K562 (cell line): ENCODE measurements at regions not wholly inside any gene's neighbourhood (a gene's known extent, or its start where the extent isn't known, plus 50 kb on each side); places are given as distances from the start of the nearest gene placed in this dataset.

Experiments
- ATAC-seq: fragments of 200-7000 bp; cut with Tn5 transposase; 3 replicates; pipeline ENCODE4 v1.9.1; 2020; ENCODE audit warnings: moderate library complexity
- BruUV-seq: library from RNA; stranded (reverse); fragments of 400-500 nt; replicated peaks from 2 replicates; lab custom pipeline; 2021; lab: Mats Ljungman, UMichigan
- CTCF ChIA-PET: fragments of 300-600 bp; formaldehyde crosslinking; extraction: SDS; loops from one replicate; lab custom pipeline; 2021; ENCODE audit warnings: low intra/inter-chr PET ratio; lab: Yijun Ruan, JAX
- POLR2A ChIA-PET: fragments of 300-600, 350-650 bp; sonication (Branson Sonifier 250); formaldehyde crosslinking; extraction: SDS; loops from one replicate; lab custom pipeline; 2021; ENCODE audit warnings: antibody characterized with exemption, inconsistent platforms; lab: Yijun Ruan, JAX
- DNase-seq, 4 experiments: peaks; one replicate each; pipeline versions ENCODE4 v3.0.0 to v3.0.0-alpha.2; 2011 to 2018; ENCODE audit warnings: low spot score in 3 of 4, mixed read lengths in 3 of 4; ENCODE audit errors: extremely low read depth in 1 of 4
- FAIRE-seq: peaks from 2 replicates; lab custom pipeline; 2011; peaks lifted over from hg19 to GRCh38; lab: Jason Lieb, UNC
- H2AFZ ChIP-seq: 2 replicates; pipeline ENCODE4 v1.6.0; 2011; ENCODE audit warnings: low read depth, low read length, control low read depth, inconsistent platforms
- H3K27ac ChIP-seq: fragments of 200-600 bp; 3 replicates; pipeline ENCODE4 v1.8.0; 2011; ENCODE audit warnings: low read depth, mild to moderate bottlenecking, control low read depth, inconsistent platforms, low read length, moderate library complexity, mixed read lengths; ENCODE audit errors: extremely low read depth
- H3K27me3 ChIP-seq, 2 experiments: fragments of 300-600 bp in 1 of 2; 2 replicates in 1 of 2; 3 replicates in 1 of 2; pipeline versions ENCODE4 v1.6.0 to v1.8.0; 2011; ENCODE audit warnings: inconsistent platforms in 2 of 2, low read length in 2 of 2, mild to moderate bottlenecking in 1 of 2, mixed read lengths in 1 of 2, moderate library complexity in 1 of 2; ENCODE audit not compliant: control insufficient read depth in 2 of 2, insufficient read depth in 2 of 2
- H3K36me3 ChIP-seq: fragments of 300-600 bp; 3 replicates; pipeline ENCODE4 v1.8.0; 2011; ENCODE audit warnings: mild to moderate bottlenecking, low read length, inconsistent platforms; ENCODE audit not compliant: control insufficient read depth, insufficient read depth
- H3K4me1 ChIP-seq, 2 experiments: fragments of 200-600 bp in 1 of 2; replicated peaks in 1 of 2; 2 replicates in 1 of 2; 3 replicates in 1 of 2; pipeline versions ENCODE4 v1.5.1 to v1.8.0; 2011; ENCODE audit warnings: inconsistent platforms in 2 of 2, low read length in 2 of 2, mild to moderate bottlenecking in 1 of 2, mixed read lengths in 1 of 2, moderate library complexity in 1 of 2; ENCODE audit not compliant: control insufficient read depth in 2 of 2, insufficient read depth in 2 of 2
- H3K4me2 ChIP-seq: 2 replicates; pipeline ENCODE4 v1.6.1; 2011; ENCODE audit warnings: low read length, control low read depth, inconsistent platforms, mixed read lengths; ENCODE audit not compliant: insufficient read depth
- H3K4me3 ChIP-seq: fragments of 200-600 bp; sonication (generic), shearing (Covaris generic); 2 replicates; pipeline ENCODE4 v1.5.1; 2016; ENCODE audit warnings: control low read depth, inconsistent platforms
- H3K79me2 ChIP-seq: fragments of 200-600 bp; 3 replicates; pipeline ENCODE4 v1.8.0; 2011; ENCODE audit warnings: low read length, inconsistent platforms; ENCODE audit not compliant: control insufficient read depth, insufficient read depth
- H3K9ac ChIP-seq, 2 experiments: 2 replicates each; pipeline versions ENCODE4 v1.6.0 to v1.6.1; 2011; ENCODE audit warnings: low read depth in 2 of 2, low read length in 2 of 2, control low read depth in 1 of 2, inconsistent platforms in 1 of 2, mild to moderate bottlenecking in 1 of 2, mixed read lengths in 1 of 2; ENCODE audit not compliant: insufficient read depth in 1 of 2
- H3K9me1 ChIP-seq: one replicate; pipeline ENCODE4 v1.6.0; 2011; ENCODE audit warnings: inconsistent platforms, mild to moderate bottlenecking, low read length, moderate library complexity; ENCODE audit not compliant: control insufficient read depth, insufficient read depth
- H3K9me3 ChIP-seq: replicated peaks from 2 replicates; pipeline ENCODE4 v1.5.1; 2011; ENCODE audit warnings: low read depth, low read length, inconsistent platforms; ENCODE audit not compliant: control insufficient read depth, insufficient read depth
- H4K20me1 ChIP-seq: replicated peaks from 2 replicates; pipeline ENCODE4 v1.6.1; 2011; ENCODE audit warnings: low read length, inconsistent platforms, mixed read lengths; ENCODE audit not compliant: control insufficient read depth, insufficient read depth
- BDP1 ChIP-seq: IDR thresholded peaks from 3 replicates; pipeline ENCODE4 v1.6.1; 2011; ENCODE audit not compliant: insufficient read length, insufficient read depth
- BRD4 ChIP-seq: fragments of 200-600 bp; sonication (generic); IDR thresholded peaks from 2 replicates; pipeline ENCODE4 v1.6.1; 2017; ENCODE audit warnings: inconsistent platforms
- CBFA2T3 ChIP-seq: fragments of 450-650 bp; IDR thresholded peaks from 2 replicates; pipeline ENCODE4 v1.6.1; 2017
- ELF2 ChIP-seq: fragments of 250-450 bp; sonication (Bioruptor Pico); IDR thresholded peaks from 2 replicates; pipeline ENCODE4 v1.5.0; 2021; ENCODE audit warnings: mild to moderate bottlenecking
- JUN ChIP-seq, 2 experiments: sonication (generic) in 1 of 2; formaldehyde crosslinking in 1 of 2; IDR thresholded peaks; 2 replicates each; pipeline versions ENCODE4 v1.6.1 to v1.8.0; 2012 to 2022; ENCODE audit warnings: borderline replicate concordance in 2 of 2, mild to moderate bottlenecking in 2 of 2, improper control_type of control experiment in 1 of 2, low read depth in 1 of 2, low read length in 1 of 2, missing genetic modification reagents in 1 of 2
- LEF1 ChIP-seq: fragments of 450-650 bp; IDR thresholded peaks from 2 replicates; pipeline ENCODE4 v1.6.1; 2016; ENCODE audit warnings: mild to moderate bottlenecking
- TBL1XR1 ChIP-seq, 2 experiments: IDR thresholded peaks; 2 replicates each; pipeline ENCODE4 v1.6.1; 2012; ENCODE audit warnings: improper control_type of control experiment in 2 of 2, low read length in 2 of 2, mild to moderate bottlenecking in 1 of 2
- TCF7 ChIP-seq: sonication (generic); IDR thresholded peaks from 2 replicates; pipeline ENCODE4 v1.6.1; 2016; ENCODE audit warnings: antibody characterized with exemption, borderline replicate concordance
- TRIM28 ChIP-seq: fragments of 450-650 bp; IDR thresholded peaks from 2 replicates; pipeline ENCODE4 v1.6.1; 2017
- ZNF696 ChIP-seq: fragments of 250-450 bp; sonication (Bioruptor Pico); conservative IDR thresholded peaks from 2 replicates; pipeline ENCODE4 v1.4.0; 2020; ENCODE audit warnings: mild to moderate bottlenecking, moderate library complexity
- ZSCAN32 ChIP-seq: fragments of 450-650 bp; formaldehyde crosslinking; IDR thresholded peaks from 2 replicates; pipeline ENCODE4 v1.4.0; 2020; ENCODE audit warnings: mild to moderate bottlenecking, moderate library complexity
- in situ Hi-C: fragments of 300-500 bp; cut with MboI; formaldehyde crosslinking; loops from 4 replicates; pipeline ENCODE4 v1.15.0; 2018; ENCODE audit warnings: inconsistent platforms, mixed read lengths
- intact Hi-C: fragments of 100-400 bp; cut with micrococcal nuclease; formaldehyde crosslinking; loops from 2 replicates; pipeline ENCODE4 v1.14.2; 2022
- TF ChIP-seq, protein P1 (sequence below), 2 experiments: fragments of 450-650 bp; IDR thresholded peaks; 2 replicates each; pipeline ENCODE4 v1.6.1; 2016
- TF ChIP-seq, protein P2 (sequence below): fragments of 450-650 bp; formaldehyde crosslinking; IDR thresholded peaks from 2 replicates; pipeline ENCODE4 v1.4.0; 2022; ENCODE audit warnings: missing genetic modification characterization
- TF ChIP-seq, protein P3 (sequence below): fragments of 450-650 bp; IDR thresholded peaks from 2 replicates; pipeline ENCODE4 v1.6.1; 2017; ENCODE audit warnings: antibody characterized with exemption, mild to moderate bottlenecking

DNA sequence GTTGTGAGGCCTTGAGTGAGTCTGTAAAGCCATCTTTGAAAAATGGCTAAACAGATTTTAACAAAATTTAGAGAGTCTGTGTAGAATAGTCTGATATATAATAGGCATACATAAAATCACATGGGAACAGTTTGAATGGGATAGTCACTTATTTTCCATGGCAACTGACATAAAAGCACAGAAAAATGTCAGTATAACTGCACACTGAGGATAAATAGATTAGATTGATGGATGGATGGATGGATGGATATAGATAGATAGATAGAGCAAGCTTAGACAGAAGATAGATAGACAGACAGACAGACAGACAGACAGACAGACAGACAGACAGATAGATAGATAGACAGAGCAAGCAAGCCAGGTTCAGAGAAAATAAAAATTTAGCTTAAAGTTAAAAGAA is 660.2 kb upstream of the API5 start:
- Histone ChIP-seq H3K9ac (no peak overlapping the region), H2AFZ (no peak overlapping the region), H3K4me1 (no peaks in the 10 kb centered on the region), H3K27me3 (no peaks in the 10 kb centered on the region), H3K79me2 (no peaks in the 10 kb centered on the region), H4K20me1 (no peaks in the 10 kb centered on the region), H3K27ac (no peak overlapping the region), H3K36me3 (no peaks in the 10 kb centered on the region), H3K4me3 (no peak overlapping the region), H3K9me3 (no peaks in the 10 kb centered on the region), H3K4me2 (no peak overlapping the region), H3K9me1 (no peaks in the 10 kb centered on the region)
- DNase-seq (no peak), FAIRE-seq (no peak), ATAC-seq (no peak)
- no TSS peak for BruUV-seq
- in situ Hi-C loops (no loop called here), intact Hi-C loops (no loop called here)
- ChIA-PET POLR2A (no interaction called here), CTCF (no interaction called here)
- TF ChIP-seq ZNF696 (CRISPR knock-in tag) (no peak), BDP1 (no peak), TBL1XR1 (IDR thresholded peaks at IDR 0.05; ENCODE audit: low read length in 2 of 2) (no peak), ZSCAN32 (CRISPR knock-in tag) (no peak), TRIM28 (no peak), CBFA2T3 (no peak), ELF2 (CRISPR knock-in tag) (no peak), BRD4 (no peak), TCF7 (no peak), LEF1 (no peak), JUN (IDR thresholded peaks at IDR 0.05; ENCODE audit: borderline replicate concordance, low read depth, low read length) (no peak), JUN (CRISPR knock-in tag; IDR thresholded peaks at IDR 0.05; ENCODE audit: borderline replicate concordance) (no peak)
- TF ChIP-seq, protein P1, sequence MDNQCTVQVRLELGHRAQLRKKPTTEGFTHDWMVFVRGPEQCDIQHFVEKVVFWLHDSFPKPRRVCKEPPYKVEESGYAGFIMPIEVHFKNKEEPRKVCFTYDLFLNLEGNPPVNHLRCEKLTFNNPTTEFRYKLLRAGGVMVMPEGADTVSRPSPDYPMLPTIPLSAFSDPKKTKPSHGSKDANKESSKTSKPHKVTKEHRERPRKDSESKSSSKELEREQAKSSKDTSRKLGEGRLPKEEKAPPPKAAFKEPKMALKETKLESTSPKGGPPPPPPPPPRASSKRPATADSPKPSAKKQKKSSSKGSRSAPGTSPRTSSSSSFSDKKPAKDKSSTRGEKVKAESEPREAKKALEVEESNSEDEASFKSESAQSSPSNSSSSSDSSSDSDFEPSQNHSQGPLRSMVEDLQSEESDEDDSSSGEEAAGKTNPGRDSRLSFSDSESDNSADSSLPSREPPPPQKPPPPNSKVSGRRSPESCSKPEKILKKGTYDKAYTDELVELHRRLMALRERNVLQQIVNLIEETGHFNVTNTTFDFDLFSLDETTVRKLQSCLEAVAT (IDR thresholded peaks at IDR 0.05), result no peak
- TF ChIP-seq, protein P2, sequence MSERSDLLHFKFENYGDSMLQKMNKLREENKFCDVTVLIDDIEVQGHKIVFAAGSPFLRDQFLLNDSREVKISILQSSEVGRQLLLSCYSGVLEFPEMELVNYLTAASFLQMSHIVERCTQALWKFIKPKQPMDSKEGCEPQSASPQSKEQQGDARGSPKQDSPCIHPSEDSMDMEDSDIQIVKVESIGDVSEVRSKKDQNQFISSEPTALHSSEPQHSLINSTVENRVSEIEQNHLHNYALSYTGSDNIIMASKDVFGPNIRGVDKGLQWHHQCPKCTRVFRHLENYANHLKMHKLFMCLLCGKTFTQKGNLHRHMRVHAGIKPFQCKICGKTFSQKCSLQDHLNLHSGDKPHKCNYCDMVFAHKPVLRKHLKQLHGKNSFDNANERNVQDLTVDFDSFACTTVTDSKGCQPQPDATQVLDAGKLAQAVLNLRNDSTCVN, result no peak
- TF ChIP-seq, protein P3, sequence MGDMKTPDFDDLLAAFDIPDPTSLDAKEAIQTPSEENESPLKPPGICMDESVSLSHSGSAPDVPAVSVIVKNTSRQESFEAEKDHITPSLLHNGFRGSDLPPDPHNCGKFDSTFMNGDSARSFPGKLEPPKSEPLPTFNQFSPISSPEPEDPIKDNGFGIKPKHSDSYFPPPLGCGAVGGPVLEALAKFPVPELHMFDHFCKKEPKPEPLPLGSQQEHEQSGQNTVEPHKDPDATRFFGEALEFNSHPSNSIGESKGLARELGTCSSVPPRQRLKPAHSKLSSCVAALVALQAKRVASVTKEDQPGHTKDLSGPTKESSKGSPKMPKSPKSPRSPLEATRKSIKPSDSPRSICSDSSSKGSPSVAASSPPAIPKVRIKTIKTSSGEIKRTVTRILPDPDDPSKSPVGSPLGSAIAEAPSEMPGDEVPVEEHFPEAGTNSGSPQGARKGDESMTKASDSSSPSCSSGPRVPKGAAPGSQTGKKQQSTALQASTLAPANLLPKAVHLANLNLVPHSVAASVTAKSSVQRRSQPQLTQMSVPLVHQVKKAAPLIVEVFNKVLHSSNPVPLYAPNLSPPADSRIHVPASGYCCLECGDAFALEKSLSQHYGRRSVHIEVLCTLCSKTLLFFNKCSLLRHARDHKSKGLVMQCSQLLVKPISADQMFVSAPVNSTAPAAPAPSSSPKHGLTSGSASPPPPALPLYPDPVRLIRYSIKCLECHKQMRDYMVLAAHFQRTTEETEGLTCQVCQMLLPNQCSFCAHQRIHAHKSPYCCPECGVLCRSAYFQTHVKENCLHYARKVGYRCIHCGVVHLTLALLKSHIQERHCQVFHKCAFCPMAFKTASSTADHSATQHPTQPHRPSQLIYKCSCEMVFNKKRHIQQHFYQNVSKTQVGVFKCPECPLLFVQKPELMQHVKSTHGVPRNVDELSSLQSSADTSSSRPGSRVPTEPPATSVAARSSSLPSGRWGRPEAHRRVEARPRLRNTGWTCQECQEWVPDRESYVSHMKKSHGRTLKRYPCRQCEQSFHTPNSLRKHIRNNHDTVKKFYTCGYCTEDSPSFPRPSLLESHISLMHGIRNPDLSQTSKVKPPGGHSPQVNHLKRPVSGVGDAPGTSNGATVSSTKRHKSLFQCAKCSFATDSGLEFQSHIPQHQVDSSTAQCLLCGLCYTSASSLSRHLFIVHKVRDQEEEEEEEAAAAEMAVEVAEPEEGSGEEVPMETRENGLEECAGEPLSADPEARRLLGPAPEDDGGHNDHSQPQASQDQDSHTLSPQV, result no peak
